GM23338 (cell line): ENCODE measurements at regions not wholly inside any gene's neighbourhood (a gene's known extent, or its start where the extent isn't known, plus 50 kb on each side); places are given as distances from the start of the nearest gene placed in this dataset.

Experiments
- ATAC-seq: fragments of 200-7000 bp; cut with Tn5 transposase; 3 replicates; pipeline ENCODE4 v1.9.1; 2020
- DNase-seq: peaks from one replicate; pipeline ENCODE4 v3.0.0-alpha.2; 2015; ENCODE audit warnings: low spot score
- H2AFZ ChIP-seq: fragments of 200-600 bp; sonication (generic); 2 replicates; pipeline ENCODE4 v1.8.0; 2016; ENCODE audit warnings: antibody characterized with exemption, mild to moderate bottlenecking, moderate library complexity
- H3F3A ChIP-seq: fragments of 200-600 bp; sonication (generic); replicated peaks from 2 replicates; pipeline ENCODE4 v1.8.0; 2017; ENCODE audit warnings: antibody characterized with exemption, mixed run types, low read depth
- H3K27ac ChIP-seq: fragments of 200-600 bp; sonication (generic); 2 replicates; pipeline ENCODE4 v1.6.1; 2016; ENCODE audit warnings: low read depth
- H3K27me3 ChIP-seq: fragments of 200-600 bp; sonication (generic); 2 replicates; pipeline ENCODE4 v1.8.0; 2016; ENCODE audit warnings: mild to moderate bottlenecking, mixed run types, moderate library complexity; ENCODE audit not compliant: insufficient read depth
- H3K36me3 ChIP-seq: fragments of 200-600 bp; sonication (generic); 2 replicates; pipeline ENCODE4 v1.8.0; 2016; ENCODE audit warnings: mild to moderate bottlenecking; ENCODE audit not compliant: insufficient read depth
- H3K4me1 ChIP-seq: fragments of 200-600 bp; sonication (generic); 2 replicates; pipeline ENCODE4 v1.8.0; 2016; ENCODE audit warnings: mild to moderate bottlenecking, moderate library complexity; ENCODE audit not compliant: insufficient read depth
- H3K4me2 ChIP-seq: fragments of 200-600 bp; sonication (generic); 2 replicates; pipeline ENCODE4 v1.7.1; 2017; ENCODE audit warnings: mixed run types
- H3K4me3 ChIP-seq: fragments of 200-600 bp; sonication (generic); 2 replicates; pipeline ENCODE4 v1.6.1; 2016; ENCODE audit warnings: mixed run types
- H3K79me2 ChIP-seq: fragments of 200-600 bp; sonication (generic); replicated peaks from 2 replicates; pipeline ENCODE4 v1.8.0; 2017; ENCODE audit warnings: mild to moderate bottlenecking; ENCODE audit not compliant: insufficient read depth
- H3K9me2 ChIP-seq: fragments of 200-600 bp; sonication (generic); 2 replicates; pipeline ENCODE4 v1.8.0; 2017; ENCODE audit not compliant: insufficient read depth
- H4K20me1 ChIP-seq: fragments of 200-600 bp; sonication (generic); replicated peaks from 2 replicates; pipeline ENCODE4 v1.8.0; 2017; ENCODE audit warnings: mild to moderate bottlenecking; ENCODE audit not compliant: insufficient read depth
- H3K27ac Mint-ChIP-seq: 2 replicates; pipeline ENCODE4 v1.8.0; 2020; ENCODE audit warnings: inconsistent platforms, mild to moderate bottlenecking, moderate library complexity, mixed read lengths
- H3K27me3 Mint-ChIP-seq: 3 replicates; pipeline ENCODE4 v1.8.0; 2022; ENCODE audit warnings: low read depth, mild to moderate bottlenecking, moderate library complexity, mixed read lengths, inconsistent platforms; ENCODE audit not compliant: insufficient read depth, poor library complexity
- H3K36me3 Mint-ChIP-seq: 3 replicates; pipeline ENCODE4 v1.8.0; 2021; ENCODE audit warnings: low read depth, mild to moderate bottlenecking, inconsistent platforms, moderate library complexity, mixed read lengths
- H3K4me1 Mint-ChIP-seq: 3 replicates; pipeline ENCODE4 v1.8.0; 2020; ENCODE audit warnings: mild to moderate bottlenecking, inconsistent platforms, mixed read lengths
- H3K4me3 Mint-ChIP-seq: 3 replicates; pipeline ENCODE4 v1.8.0; 2021; ENCODE audit warnings: moderate library complexity, mild to moderate bottlenecking, inconsistent platforms, mixed read lengths
- H3K9me3 Mint-ChIP-seq: 3 replicates; pipeline ENCODE4 v1.8.0; 2020; ENCODE audit warnings: moderate library complexity, mild to moderate bottlenecking, inconsistent platforms, mixed read lengths
- CREB1 ChIP-seq: fragments of 250-450 bp; sonication (Bioruptor Pico); IDR thresholded peaks from 2 replicates; pipeline ENCODE4 v1.5.0; 2020; ENCODE audit warnings: low read depth, mild to moderate bottlenecking, moderate library complexity
- CTCF ChIP-seq, 2 experiments: fragments of 200-600 bp in 1 of 2; sonication (generic) in 1 of 2; conservative IDR thresholded peaks; 2 replicates each; pipeline versions ENCODE4 v1.5.1 to v1.6.1; 2016 to 2017; ENCODE audit warnings: antibody characterized with exemption in 2 of 2, low read depth in 2 of 2, mild to moderate bottlenecking in 2 of 2, moderate library complexity in 1 of 2
- ETS1 ChIP-seq: IDR thresholded peaks from 2 replicates; pipeline ENCODE4 v1.6.1; 2016; ENCODE audit warnings: antibody characterized with exemption
- EZH2 ChIP-seq: fragments of 200-600 bp; sonication (generic); IDR thresholded peaks from one replicate; pipeline ENCODE4 v1.8.0; 2017; ENCODE audit warnings: antibody characterized with exemption, mild to moderate bottlenecking, low read depth; ENCODE audit not compliant: unreplicated experiment
- EZH2phosphoT487 ChIP-seq: fragments of 200-600 bp; sonication (generic); IDR thresholded peaks from one replicate; pipeline ENCODE4 v1.8.1; 2018; ENCODE audit warnings: antibody characterized with exemption; ENCODE audit not compliant: unreplicated experiment
- JUNB ChIP-seq: IDR thresholded peaks from one replicate; pipeline ENCODE4 v1.6.1; 2016; ENCODE audit warnings: antibody characterized with exemption; ENCODE audit not compliant: unreplicated experiment
- NANOG ChIP-seq: IDR thresholded peaks from 2 replicates; pipeline ENCODE4 v1.6.1; 2016; ENCODE audit warnings: antibody characterized with exemption, borderline replicate concordance
- POLR2AphosphoS5 ChIP-seq: IDR thresholded peaks from 2 replicates; pipeline ENCODE4 v1.6.1; 2016; ENCODE audit warnings: antibody characterized with exemption, low read depth
- STAT1 ChIP-seq: IDR thresholded peaks from one replicate; pipeline ENCODE4 v1.6.1; 2016; ENCODE audit warnings: antibody characterized with exemption; ENCODE audit not compliant: unreplicated experiment
- ZNF114 ChIP-seq: fragments of 250-450 bp; sonication (Bioruptor Pico); IDR thresholded peaks from 2 replicates; pipeline ENCODE4 v1.5.0; 2020; ENCODE audit warnings: mild to moderate bottlenecking, moderate library complexity
- ZNF331 ChIP-seq: fragments of 250-450 bp; sonication (Bioruptor Pico); IDR thresholded peaks from 2 replicates; pipeline ENCODE4 v1.5.0; 2020; ENCODE audit warnings: low read depth, mild to moderate bottlenecking, moderate library complexity
- TF ChIP-seq, protein P1 (sequence below): fragments of 250-450 bp; sonication (Bioruptor Pico); IDR thresholded peaks from 2 replicates; pipeline ENCODE4 v1.5.0; 2020; ENCODE audit warnings: mild to moderate bottlenecking, moderate library complexity
- TF ChIP-seq, protein P2 (sequence below): IDR thresholded peaks from one replicate; pipeline ENCODE4 v1.6.1; 2018; ENCODE audit warnings: antibody characterized with exemption; ENCODE audit not compliant: unreplicated experiment

GRCh38 chr2:16101196-16101595 is 160.8 kb downstream of the MYCN start:
- Histone ChIP-seq H3K27ac (no peak overlapping the region), H3K4me3 (no peak overlapping the region), H3K4me1 (peaks cover 23% of the 10 kb centered on the region), H3K27me3 (no peaks in the 10 kb centered on the region), H2AFZ (no peak overlapping the region), H3F3A (peaks cover 6% of the 10 kb centered on the region; the same call in 1 of the 2 replicates), H3K36me3 (no peaks in the 10 kb centered on the region), H3K9me2 (peaks cover 14% of the 10 kb centered on the region), H3K4me2 (no peak overlapping the region), H3K79me2 (no peaks in the 10 kb centered on the region), H4K20me1 (no peaks in the 10 kb centered on the region)
- peaks cover 12% of the 10 kb centered on the region for H3K27me3 Mint-ChIP-seq
- ATAC-seq = no peak
- H3K27ac Mint-ChIP-seq = no peak overlapping the region
- H3K4me1 Mint-ChIP-seq = peaks cover 50% of the 10 kb centered on the region
- no peak for DNase-seq
- H3K4me3 Mint-ChIP-seq = no peak overlapping the region
- peaks cover 7% of the 10 kb centered on the region for H3K36me3 Mint-ChIP-seq
- TF ChIP-seq ZNF331 (no peak), NANOG (no peak), CREB1 (CRISPR knock-in tag) (no peak), POLR2AphosphoS5 (no peak), STAT1 (no peak), JUNB (no peak), EZH2phosphoT487 (no peak), ETS1 (no peak), ZNF114 (no peak), EZH2 (no peak), CTCF (conservative IDR thresholded peaks at IDR 0.05; ENCODE audit: low read depth in 2 of 2) (no peak)
- TF ChIP-seq, protein P1, sequence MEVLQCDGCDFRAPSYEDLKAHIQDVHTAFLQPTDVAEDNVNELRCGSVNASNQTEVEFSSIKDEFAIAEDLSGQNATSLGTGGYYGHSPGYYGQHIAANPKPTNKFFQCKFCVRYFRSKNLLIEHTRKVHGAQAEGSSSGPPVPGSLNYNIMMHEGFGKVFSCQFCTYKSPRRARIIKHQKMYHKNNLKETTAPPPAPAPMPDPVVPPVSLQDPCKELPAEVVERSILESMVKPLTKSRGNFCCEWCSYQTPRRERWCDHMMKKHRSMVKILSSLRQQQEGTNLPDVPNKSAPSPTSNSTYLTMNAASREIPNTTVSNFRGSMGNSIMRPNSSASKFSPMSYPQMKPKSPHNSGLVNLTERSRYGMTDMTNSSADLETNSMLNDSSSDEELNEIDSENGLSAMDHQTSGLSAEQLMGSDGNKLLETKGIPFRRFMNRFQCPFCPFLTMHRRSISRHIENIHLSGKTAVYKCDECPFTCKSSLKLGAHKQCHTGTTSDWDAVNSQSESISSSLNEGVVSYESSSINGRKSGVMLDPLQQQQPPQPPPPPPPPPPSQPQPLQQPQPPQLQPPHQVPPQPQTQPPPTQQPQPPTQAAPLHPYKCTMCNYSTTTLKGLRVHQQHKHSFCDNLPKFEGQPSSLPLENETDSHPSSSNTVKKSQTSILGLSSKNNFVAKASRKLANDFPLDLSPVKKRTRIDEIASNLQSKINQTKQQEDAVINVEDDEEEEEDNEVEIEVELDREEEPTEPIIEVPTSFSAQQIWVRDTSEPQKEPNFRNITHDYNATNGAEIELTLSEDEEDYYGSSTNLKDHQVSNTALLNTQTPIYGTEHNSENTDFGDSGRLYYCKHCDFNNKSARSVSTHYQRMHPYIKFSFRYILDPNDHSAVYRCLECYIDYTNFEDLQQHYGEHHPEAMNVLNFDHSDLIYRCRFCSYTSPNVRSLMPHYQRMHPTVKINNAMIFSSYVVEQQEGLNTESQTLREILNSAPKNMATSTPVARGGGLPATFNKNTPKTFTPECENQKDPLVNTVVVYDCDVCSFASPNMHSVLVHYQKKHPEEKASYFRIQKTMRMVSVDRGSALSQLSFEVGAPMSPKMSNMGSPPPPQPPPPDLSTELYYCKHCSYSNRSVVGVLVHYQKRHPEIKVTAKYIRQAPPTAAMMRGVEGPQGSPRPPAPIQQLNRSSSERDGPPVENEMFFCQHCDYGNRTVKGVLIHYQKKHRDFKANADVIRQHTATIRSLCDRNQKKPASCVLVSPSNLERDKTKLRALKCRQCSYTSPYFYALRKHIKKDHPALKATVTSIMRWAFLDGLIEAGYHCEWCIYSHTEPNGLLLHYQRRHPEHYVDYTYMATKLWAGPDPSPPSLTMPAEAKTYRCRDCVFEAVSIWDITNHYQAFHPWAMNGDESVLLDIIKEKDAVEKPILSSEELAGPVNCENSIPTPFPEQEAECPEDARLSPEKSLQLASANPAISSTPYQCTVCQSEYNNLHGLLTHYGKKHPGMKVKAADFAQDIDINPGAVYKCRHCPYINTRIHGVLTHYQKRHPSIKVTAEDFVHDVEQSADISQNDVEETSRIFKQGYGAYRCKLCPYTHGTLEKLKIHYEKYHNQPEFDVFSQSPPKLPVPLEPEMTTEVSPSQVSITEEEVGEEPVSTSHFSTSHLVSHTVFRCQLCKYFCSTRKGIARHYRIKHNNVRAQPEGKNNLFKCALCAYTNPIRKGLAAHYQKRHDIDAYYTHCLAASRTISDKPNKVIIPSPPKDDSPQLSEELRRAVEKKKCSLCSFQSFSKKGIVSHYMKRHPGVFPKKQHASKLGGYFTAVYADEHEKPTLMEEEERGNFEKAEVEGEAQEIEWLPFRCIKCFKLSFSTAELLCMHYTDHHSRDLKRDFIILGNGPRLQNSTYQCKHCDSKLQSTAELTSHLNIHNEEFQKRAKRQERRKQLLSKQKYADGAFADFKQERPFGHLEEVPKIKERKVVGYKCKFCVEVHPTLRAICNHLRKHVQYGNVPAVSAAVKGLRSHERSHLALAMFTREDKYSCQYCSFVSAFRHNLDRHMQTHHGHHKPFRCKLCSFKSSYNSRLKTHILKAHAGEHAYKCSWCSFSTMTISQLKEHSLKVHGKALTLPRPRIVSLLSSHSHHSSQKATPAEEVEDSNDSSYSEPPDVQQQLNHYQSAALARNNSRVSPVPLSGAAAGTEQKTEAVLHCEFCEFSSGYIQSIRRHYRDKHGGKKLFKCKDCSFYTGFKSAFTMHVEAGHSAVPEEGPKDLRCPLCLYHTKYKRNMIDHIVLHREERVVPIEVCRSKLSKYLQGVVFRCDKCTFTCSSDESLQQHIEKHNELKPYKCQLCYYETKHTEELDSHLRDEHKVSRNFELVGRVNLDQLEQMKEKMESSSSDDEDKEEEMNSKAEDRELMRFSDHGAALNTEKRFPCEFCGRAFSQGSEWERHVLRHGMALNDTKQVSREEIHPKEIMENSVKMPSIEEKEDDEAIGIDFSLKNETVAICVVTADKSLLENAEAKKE (CRISPR knock-in tag) = no peak
- TF ChIP-seq, protein P2, sequence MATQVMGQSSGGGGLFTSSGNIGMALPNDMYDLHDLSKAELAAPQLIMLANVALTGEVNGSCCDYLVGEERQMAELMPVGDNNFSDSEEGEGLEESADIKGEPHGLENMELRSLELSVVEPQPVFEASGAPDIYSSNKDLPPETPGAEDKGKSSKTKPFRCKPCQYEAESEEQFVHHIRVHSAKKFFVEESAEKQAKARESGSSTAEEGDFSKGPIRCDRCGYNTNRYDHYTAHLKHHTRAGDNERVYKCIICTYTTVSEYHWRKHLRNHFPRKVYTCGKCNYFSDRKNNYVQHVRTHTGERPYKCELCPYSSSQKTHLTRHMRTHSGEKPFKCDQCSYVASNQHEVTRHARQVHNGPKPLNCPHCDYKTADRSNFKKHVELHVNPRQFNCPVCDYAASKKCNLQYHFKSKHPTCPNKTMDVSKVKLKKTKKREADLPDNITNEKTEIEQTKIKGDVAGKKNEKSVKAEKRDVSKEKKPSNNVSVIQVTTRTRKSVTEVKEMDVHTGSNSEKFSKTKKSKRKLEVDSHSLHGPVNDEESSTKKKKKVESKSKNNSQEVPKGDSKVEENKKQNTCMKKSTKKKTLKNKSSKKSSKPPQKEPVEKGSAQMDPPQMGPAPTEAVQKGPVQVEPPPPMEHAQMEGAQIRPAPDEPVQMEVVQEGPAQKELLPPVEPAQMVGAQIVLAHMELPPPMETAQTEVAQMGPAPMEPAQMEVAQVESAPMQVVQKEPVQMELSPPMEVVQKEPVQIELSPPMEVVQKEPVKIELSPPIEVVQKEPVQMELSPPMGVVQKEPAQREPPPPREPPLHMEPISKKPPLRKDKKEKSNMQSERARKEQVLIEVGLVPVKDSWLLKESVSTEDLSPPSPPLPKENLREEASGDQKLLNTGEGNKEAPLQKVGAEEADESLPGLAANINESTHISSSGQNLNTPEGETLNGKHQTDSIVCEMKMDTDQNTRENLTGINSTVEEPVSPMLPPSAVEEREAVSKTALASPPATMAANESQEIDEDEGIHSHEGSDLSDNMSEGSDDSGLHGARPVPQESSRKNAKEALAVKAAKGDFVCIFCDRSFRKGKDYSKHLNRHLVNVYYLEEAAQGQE = no peak
- H3K9me3 Mint-ChIP-seq = peaks cover 3% of the 10 kb centered on the region; the same call in 2 of the 3 replicates
